Erythroblast (primary cell): ENCODE measurements at regions not wholly inside any gene's neighbourhood (a gene's known extent, or its start where the extent isn't known, plus 50 kb on each side); places are given as distances from the start of the nearest gene placed in this dataset.

Experiments
- GATA1 ChIP-seq: IDR thresholded peaks from 2 replicates; pipeline ENCODE4 v1.6.1; 2011; ENCODE audit warnings: low read depth, mild to moderate bottlenecking, control low read depth, low read length, moderate library complexity
- POLR2A ChIP-seq: IDR thresholded peaks from 2 replicates; pipeline ENCODE4 v1.6.1; 2011; ENCODE audit warnings: mild to moderate bottlenecking, low read length

DNA sequence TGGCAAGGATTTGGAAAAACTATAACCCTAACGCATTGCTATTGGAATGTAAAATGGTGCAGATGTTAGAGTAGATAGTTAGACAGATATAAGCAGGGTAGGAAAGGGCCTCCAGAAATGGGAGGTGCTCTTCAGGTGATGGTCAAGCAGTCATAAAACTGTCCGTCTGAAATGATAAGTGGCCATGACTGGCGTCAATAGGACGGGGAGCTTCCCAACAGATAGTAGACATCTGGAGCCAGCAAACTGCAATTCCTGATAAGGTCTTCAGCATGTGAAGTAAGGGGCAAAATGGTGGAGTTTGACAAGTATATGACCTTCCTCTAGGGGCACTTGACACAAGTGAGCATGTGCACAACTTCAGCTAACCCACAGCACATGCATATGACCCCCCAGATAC is 250.4 kb downstream of the MAGEB5 start:
- no peak for TF ChIP-seq POLR2A
- no peak for TF ChIP-seq GATA1
